Peyer's patch (tissue), 4 donors: ENCODE measurements at regions not wholly inside any gene's neighbourhood (a gene's known extent, or its start where the extent isn't known, plus 50 kb on each side); places are given as distances from the start of the nearest gene placed in this dataset.

ENCODE experiments used
- DNase-seq, 3 donors: peaks; one replicate each; pipeline ENCODE4 v3.0.0-alpha.2; 2017 to 2019
- H3K27ac ChIP-seq, 4 donors: fragments of 200-600 bp; sonication (generic); one replicate each; pipeline ENCODE4 v1.5.1; 2016 to 2019
- H3K27me3 ChIP-seq, 2 donors: fragments of 200-600 bp; sonication (generic); one replicate each; pipeline ENCODE4 v1.5.1; 2019
- H3K36me3 ChIP-seq, 3 donors: fragments of 200-600 bp; sonication (generic); one replicate each; pipeline ENCODE4 v1.5.1; 2016 to 2019
- H3K4me1 ChIP-seq, 4 donors: fragments of 200-600 bp; sonication (generic); one replicate each; pipeline ENCODE4 v1.5.1; 2016 to 2019
- H3K4me3 ChIP-seq, 4 donors: fragments of 200-600 bp; sonication (generic); 1 replicate in 3 of 4; 2 replicates in 1 of 4; pipeline ENCODE4 v1.5.1; 2016 to 2019; ENCODE audit warnings: mild to moderate bottlenecking in 1 of 4
- H3K9me3 ChIP-seq, 4 donors: fragments of 200-600 bp; sonication (generic); one replicate each; pipeline ENCODE4 v1.5.1; 2016 to 2019; ENCODE audit warnings: mild to moderate bottlenecking in 1 of 4
- POLR2A ChIP-seq, 2 donors: fragments of 450-650 bp; IDR thresholded peaks; one replicate each; pipeline ENCODE4 v1.5.1; 2017; ENCODE audit warnings: antibody characterized with exemption in 2 of 2, mild to moderate bottlenecking in 2 of 2, moderate library complexity in 2 of 2
- TF ChIP-seq, protein P1 (sequence below), 6 experiments: fragments of 450-650 bp in 4 of 6; fragments of 200-600 bp in 2 of 6; sonication (generic) in 1 of 6; IDR thresholded peaks; one replicate each; pipeline ENCODE4 v1.5.1; 2017 to 2019; ENCODE audit warnings: antibody characterized with exemption in 6 of 6, mild to moderate bottlenecking in 3 of 6, moderate library complexity in 1 of 6

DNA sequence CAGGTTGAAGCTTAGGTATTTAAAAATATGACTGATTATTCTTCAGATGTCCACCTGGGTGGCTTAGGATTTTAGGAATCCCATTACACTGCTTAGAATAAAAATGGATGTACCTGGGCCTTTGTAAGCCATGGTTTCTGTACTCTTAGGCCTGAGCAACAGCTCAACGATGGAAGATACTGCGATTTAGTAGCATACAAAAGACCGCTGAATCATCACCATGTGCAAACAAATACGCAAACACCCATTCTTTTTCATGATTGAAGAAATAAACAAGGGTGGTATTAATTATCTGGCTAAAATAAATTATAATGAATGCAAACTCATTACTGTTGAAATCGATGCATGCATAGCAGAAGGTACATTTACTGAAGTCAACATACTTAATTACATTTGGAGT lies 188.9 kb downstream of the ZNF330 start:
- Histone ChIP-seq H3K4me3 (no peak overlapping the region), H3K27me3 (no peaks in the 10 kb centered on the region), H3K9me3 (no peaks in the 10 kb centered on the region), H3K27ac (no peak overlapping the region), H3K36me3 (no peaks in the 10 kb centered on the region), H3K4me1 (no peaks in the 10 kb centered on the region)
- DNase-seq: no peak
- no peak for TF ChIP-seq POLR2A (IDR thresholded peaks at IDR 0.05)
- TF ChIP-seq, protein P1, sequence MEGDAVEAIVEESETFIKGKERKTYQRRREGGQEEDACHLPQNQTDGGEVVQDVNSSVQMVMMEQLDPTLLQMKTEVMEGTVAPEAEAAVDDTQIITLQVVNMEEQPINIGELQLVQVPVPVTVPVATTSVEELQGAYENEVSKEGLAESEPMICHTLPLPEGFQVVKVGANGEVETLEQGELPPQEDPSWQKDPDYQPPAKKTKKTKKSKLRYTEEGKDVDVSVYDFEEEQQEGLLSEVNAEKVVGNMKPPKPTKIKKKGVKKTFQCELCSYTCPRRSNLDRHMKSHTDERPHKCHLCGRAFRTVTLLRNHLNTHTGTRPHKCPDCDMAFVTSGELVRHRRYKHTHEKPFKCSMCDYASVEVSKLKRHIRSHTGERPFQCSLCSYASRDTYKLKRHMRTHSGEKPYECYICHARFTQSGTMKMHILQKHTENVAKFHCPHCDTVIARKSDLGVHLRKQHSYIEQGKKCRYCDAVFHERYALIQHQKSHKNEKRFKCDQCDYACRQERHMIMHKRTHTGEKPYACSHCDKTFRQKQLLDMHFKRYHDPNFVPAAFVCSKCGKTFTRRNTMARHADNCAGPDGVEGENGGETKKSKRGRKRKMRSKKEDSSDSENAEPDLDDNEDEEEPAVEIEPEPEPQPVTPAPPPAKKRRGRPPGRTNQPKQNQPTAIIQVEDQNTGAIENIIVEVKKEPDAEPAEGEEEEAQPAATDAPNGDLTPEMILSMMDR (IDR thresholded peaks at IDR 0.05): no peak

DNA sequence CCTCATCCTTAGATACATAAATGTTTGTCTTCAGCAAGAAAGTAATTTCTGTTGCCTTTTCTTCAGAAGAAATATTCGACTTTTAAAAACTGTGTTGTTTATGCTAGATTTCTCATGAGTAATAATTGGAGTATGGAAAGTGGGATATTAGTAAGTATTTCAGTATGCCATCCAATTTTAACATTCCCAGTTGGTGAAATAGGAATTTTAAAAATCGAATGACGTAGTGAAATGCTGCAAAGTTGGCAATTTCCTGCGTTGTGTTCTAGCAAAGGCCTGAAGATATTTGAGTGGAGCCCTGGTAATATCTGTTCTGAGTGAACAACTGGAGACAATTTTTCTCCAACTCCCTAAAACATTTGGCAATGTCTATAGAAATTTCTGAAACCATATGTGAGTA lies 190.1 kb downstream of the ZNF330 start:
- H3K27ac ChIP-seq: no peak overlapping the region
- H3K9me3 ChIP-seq: no peaks in the 10 kb centered on the region
- H3K4me3 ChIP-seq: no peak overlapping the region
- H3K36me3 ChIP-seq: no peaks in the 10 kb centered on the region
- H3K4me1 ChIP-seq: no peaks in the 10 kb centered on the region
- no peak for TF ChIP-seq POLR2A (IDR thresholded peaks at IDR 0.05)
- TF ChIP-seq, protein P1 (IDR thresholded peaks at IDR 0.05): no peak
- no peak for DNase-seq
- H3K27me3 ChIP-seq: no peaks in the 10 kb centered on the region

DNA sequence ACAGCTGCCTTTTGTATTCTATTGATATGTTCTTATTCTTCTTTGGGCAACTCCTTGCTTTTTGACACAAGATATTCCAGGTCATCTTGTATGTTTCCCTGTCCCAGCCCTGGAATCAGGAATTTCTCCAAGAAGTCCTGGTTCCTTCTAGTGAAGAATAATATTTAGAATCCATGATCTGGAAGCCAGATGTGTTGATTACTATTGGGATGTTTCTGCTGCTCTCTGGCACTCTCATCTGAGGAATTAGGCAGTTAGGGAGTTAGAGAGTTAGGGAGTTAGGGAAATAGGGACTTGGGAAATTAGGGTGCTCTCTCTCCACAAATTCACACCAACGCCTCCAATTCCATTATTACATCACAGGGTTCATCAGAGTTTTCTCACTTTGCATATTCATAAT lies 191.2 kb downstream of the ZNF330 start:
- no peak for DNase-seq
- no peaks in the 10 kb centered on the region for H3K27me3 ChIP-seq
- no peak for TF ChIP-seq POLR2A (IDR thresholded peaks at IDR 0.05)
- TF ChIP-seq, protein P1 (IDR thresholded peaks at IDR 0.05): no peak

DNA sequence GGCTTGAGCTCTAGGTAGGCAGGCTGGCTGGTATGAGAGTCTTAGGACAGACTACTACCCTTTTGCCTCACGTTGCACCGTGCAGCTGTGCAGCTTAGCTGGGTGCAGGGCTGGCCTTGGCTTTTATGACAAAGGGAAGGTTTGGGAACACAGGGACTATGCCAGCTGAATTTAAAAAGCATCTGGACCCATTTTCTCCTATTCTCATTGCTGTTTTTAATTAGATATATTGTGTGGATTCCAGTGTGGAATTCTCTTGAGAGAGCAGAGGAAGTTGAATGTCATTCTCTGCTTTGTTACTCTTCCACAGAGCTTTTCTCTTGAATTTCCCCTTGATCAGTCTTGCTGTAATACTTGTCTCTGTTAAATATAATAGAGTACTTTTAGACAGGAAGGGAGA lies 192.7 kb downstream of the ZNF330 start:
- DNase-seq: no peak
- H3K27ac ChIP-seq: no peak overlapping the region
- H3K27me3 ChIP-seq: no peaks in the 10 kb centered on the region
- H3K4me3 ChIP-seq: no peak overlapping the region
- H3K9me3 ChIP-seq: no peaks in the 10 kb centered on the region
- H3K4me1 ChIP-seq: no peaks in the 10 kb centered on the region
- TF ChIP-seq, protein P1 (IDR thresholded peaks at IDR 0.05): no peak
- TF ChIP-seq POLR2A (IDR thresholded peaks at IDR 0.05): no peak
- no peaks in the 10 kb centered on the region for H3K36me3 ChIP-seq

More for the DNA sequence above, 191.2 kb downstream of the ZNF330 start:
- no peaks in the 10 kb centered on the region for H3K36me3 ChIP-seq
- H3K27ac ChIP-seq: no peak overlapping the region
- H3K9me3 ChIP-seq: no peaks in the 10 kb centered on the region
- H3K4me3 ChIP-seq: no peak overlapping the region
- H3K4me1 ChIP-seq: no peaks in the 10 kb centered on the region

DNA sequence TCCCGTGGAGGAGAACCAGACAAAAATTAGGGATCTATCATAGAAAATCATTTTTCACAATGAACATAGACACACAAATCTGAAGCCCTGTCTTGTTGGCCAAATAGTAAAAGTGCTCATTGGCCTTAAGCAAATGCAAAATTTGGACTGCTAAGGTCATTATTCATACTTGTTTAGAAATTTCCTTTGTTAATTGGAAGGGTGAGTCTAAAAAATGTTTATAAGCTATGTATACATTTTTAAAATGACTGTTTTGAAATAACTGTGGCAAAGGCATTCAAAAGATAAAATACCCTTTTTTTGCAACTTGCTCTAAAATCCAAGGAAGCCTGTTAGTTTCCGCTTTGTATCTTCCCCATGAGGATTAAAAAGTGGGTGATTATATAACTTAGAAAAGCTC lies 195.0 kb downstream of the ZNF330 start:
- TF ChIP-seq, protein P1 (IDR thresholded peaks at IDR 0.05): no peak
- Histone ChIP-seq H3K9me3 (no peaks in the 10 kb centered on the region), H3K4me3 (no peak overlapping the region), H3K27me3 (no peaks in the 10 kb centered on the region), H3K4me1 (no peaks in the 10 kb centered on the region), H3K36me3 (no peaks in the 10 kb centered on the region), H3K27ac (no peak overlapping the region)
- no peak for DNase-seq

DNA sequence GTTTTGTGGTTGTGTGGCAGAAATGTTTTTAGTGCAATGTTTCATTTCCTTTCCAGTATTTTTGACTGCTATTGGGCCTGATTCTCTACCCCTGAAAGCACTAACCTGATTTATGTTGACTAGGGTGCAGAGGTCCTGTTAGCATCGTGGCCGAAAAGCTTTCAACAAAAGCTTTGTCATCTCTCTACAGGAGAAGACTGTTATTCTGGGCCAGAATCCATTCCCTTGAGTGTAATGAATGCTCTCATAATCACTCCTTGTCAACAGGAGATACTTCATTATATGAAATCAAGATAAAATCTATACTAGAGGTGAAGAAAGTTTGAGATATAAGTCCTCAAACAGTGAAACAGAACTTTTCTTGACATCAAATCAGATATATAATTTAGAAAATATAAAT lies 195.5 kb downstream of the ZNF330 start:
- Histone ChIP-seq H3K27me3 (no peaks in the 10 kb centered on the region), H3K4me3 (no peak overlapping the region), H3K27ac (no peak overlapping the region), H3K4me1 (no peaks in the 10 kb centered on the region), H3K36me3 (no peaks in the 10 kb centered on the region), H3K9me3 (no peaks in the 10 kb centered on the region)
- no peak for TF ChIP-seq POLR2A (IDR thresholded peaks at IDR 0.05)
- TF ChIP-seq, protein P1 (IDR thresholded peaks at IDR 0.05): no peak
- DNase-seq: no peak
